ENCODE measurements at regions not wholly inside any gene's neighbourhood (a gene's known extent, or its start where the extent isn't known, plus 50 kb on each side); places are given as distances from the start of the nearest gene placed in this dataset.

DNA sequence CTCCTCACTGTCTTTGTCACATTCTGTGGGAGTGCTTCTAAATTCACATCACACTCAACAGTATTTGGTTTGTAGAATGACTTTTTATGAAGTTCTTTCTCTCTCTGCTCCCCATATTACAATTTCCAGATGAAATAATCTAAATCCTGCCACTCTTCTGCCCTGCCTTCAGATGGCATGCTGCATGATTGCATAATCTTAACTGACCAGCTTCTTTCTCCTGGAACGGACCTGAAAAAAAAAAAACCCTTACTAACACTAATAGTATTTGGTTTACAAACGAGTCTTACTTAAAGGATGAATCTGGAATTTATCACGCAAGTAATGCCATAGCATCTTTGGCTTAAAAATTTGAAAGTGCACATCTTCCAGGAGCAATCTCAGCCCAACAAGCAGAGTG is 272.3 kb downstream of the NAF1 start:
- H3K9me2 ChIP-seq (replicated peaks; ENCODE audit: low read length): no peaks in the 10 kb centered on the region
- no peaks in the 10 kb centered on the region for H3K36me3 ChIP-seq (ENCODE audit: low read depth, low read length)
- H4K20me1 ChIP-seq (ENCODE audit: low read length): no peaks in the 10 kb centered on the region
- no peaks in the 10 kb centered on the region for H3K27me3 ChIP-seq (ENCODE audit: low read length)
- no peak overlapping the region for H3K9ac ChIP-seq (ENCODE audit: low read length)
- no peak for ATAC-seq
- H3K4me2 ChIP-seq (ENCODE audit: low read length): no peak overlapping the region
- no peaks in the 10 kb centered on the region for H3K9me3 ChIP-seq (ENCODE audit: low read length)
- no TSS peak for BruUV-seq (replicated peaks)
- H3K27ac ChIP-seq (ENCODE audit: low read length): no peak overlapping the region
- H3K4me3 ChIP-seq (ENCODE audit: low read length): no peak overlapping the region
- intact Hi-C loops (cut with micrococcal nuclease): no loop called here
- no peak for DNase-seq
- ChIA-PET POLR2A (ENCODE audit: unreplicated experiment) (no interaction called here), CTCF (no interaction called here)
- no peaks in the 10 kb centered on the region for H3F3A ChIP-seq (ENCODE audit: low read length, unreplicated experiment)
- H3K4me1 ChIP-seq (ENCODE audit: insufficient read depth, low read length): peaks cover 9% of the 10 kb centered on the region
- no peaks in the 10 kb centered on the region for H3K79me2 ChIP-seq (ENCODE audit: low read length)
- TF ChIP-seq, protein P1, sequence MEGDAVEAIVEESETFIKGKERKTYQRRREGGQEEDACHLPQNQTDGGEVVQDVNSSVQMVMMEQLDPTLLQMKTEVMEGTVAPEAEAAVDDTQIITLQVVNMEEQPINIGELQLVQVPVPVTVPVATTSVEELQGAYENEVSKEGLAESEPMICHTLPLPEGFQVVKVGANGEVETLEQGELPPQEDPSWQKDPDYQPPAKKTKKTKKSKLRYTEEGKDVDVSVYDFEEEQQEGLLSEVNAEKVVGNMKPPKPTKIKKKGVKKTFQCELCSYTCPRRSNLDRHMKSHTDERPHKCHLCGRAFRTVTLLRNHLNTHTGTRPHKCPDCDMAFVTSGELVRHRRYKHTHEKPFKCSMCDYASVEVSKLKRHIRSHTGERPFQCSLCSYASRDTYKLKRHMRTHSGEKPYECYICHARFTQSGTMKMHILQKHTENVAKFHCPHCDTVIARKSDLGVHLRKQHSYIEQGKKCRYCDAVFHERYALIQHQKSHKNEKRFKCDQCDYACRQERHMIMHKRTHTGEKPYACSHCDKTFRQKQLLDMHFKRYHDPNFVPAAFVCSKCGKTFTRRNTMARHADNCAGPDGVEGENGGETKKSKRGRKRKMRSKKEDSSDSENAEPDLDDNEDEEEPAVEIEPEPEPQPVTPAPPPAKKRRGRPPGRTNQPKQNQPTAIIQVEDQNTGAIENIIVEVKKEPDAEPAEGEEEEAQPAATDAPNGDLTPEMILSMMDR (conservative IDR thresholded peaks at IDR 0.05; ENCODE audit: low read depth, low read length): no peak
- TF ChIP-seq EZH2phosphoT487 (IDR thresholded peaks at IDR 0.05; ENCODE audit: borderline replicate concordance, low read length): no peak
- no peak for TF ChIP-seq EZH2 (IDR thresholded peaks at IDR 0.05; ENCODE audit: low read length, unreplicated experiment)
- no peak overlapping the region for H2AFZ ChIP-seq (ENCODE audit: low read length)

DNA sequence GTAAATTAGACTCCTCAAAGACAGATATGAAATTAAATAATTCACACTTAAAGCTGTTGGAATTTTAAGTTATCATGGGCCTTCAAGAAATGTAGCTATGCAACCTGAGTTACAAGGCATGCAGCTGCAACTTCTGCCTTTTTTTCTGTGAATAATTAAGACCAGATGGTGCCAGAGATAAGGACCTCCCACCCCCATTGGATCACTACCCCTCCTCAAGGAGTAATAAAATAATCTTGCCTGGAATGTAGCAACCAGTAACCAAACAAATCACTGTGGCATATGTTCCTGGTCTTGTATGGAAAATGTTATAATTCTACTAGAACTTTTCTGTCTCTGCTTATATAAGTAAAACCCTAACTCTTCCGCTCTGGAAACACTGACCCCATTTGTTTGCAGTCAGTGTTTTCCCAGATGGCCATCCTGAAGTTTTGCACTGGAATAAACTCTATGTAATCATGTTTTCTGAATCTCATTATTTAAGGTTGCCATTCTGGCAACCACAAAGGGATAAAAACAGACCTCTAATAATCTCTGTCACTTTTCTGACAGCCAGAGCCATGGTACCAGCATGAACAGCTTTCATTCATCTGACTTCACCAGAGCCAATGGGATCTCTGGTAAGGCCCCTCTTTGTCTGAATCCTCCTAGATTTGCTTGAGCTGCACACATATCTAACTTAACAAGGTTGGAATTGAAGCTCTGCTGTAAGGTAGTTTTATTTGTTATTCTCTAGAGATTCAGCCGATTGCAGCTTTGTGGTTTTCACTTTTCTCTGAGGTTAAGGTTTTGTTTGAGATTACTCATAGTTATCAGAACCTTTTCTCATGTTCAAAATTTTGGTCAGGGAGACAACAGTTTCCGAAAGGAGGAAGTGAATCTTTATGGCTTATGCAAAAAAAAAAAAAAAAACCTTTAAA is 274.6 kb downstream of the NAF1 start:
- Histone ChIP-seq H3K9me2 (replicated peaks; ENCODE audit: low read length) (no peaks in the 10 kb centered on the region), H3K9me3 (ENCODE audit: low read length) (no peaks in the 10 kb centered on the region), H3K79me2 (ENCODE audit: low read length) (no peaks in the 10 kb centered on the region), H3K4me3 (ENCODE audit: low read length) (no peak overlapping the region), H3K9ac (ENCODE audit: low read length) (no peak overlapping the region), H2AFZ (ENCODE audit: low read length) (no peak overlapping the region), H3K27ac (ENCODE audit: low read length) (no peak overlapping the region), H4K20me1 (ENCODE audit: low read length) (no peaks in the 10 kb centered on the region), H3K27me3 (ENCODE audit: low read length) (no peaks in the 10 kb centered on the region), H3F3A (ENCODE audit: low read length, unreplicated experiment) (no peaks in the 10 kb centered on the region), H3K4me2 (ENCODE audit: low read length) (no peak overlapping the region), H3K36me3 (ENCODE audit: low read depth, low read length) (no peaks in the 10 kb centered on the region), H3K4me1 (ENCODE audit: insufficient read depth, low read length) (peaks cover 9% of the 10 kb centered on the region)
- TF ChIP-seq EZH2phosphoT487 (IDR thresholded peaks at IDR 0.05; ENCODE audit: borderline replicate concordance, low read length): no peak
- TF ChIP-seq, protein P1 (conservative IDR thresholded peaks at IDR 0.05; ENCODE audit: low read depth, low read length): no peak
- no TSS peak for BruUV-seq (replicated peaks)
- ChIA-PET POLR2A (ENCODE audit: unreplicated experiment) (no interaction called here), CTCF (no interaction called here)
- DNase-seq (peak; percentile 40), ATAC-seq (peak; percentile 82)
- intact Hi-C loops (cut with micrococcal nuclease): no loop called here

DNA sequence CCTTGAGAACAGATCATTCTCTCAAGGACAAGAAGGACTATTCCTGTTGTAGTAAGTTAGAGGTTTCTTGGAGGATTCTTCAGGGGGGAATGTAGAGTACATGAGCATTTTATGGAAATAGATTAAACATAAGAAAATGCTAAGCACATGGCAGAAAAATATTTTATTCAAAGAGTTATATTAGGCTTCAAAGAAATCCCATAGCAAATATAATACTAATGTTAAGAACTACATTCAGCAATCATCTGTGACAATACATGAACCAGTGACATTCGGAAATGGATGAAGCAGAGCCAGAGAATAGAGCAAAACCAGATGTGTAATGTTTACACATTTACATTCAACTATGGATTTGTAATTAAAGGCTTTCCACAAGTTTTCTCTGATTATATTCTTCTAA is 288.6 kb downstream of the NAF1 start:
- no peaks in the 10 kb centered on the region for H3F3A ChIP-seq (ENCODE audit: low read length, unreplicated experiment)
- no peaks in the 10 kb centered on the region for H3K4me1 ChIP-seq (ENCODE audit: insufficient read depth, low read length)
- H2AFZ ChIP-seq (ENCODE audit: low read length): no peak overlapping the region
- H3K27me3 ChIP-seq (ENCODE audit: low read length): no peaks in the 10 kb centered on the region
- no peaks in the 10 kb centered on the region for H3K9me2 ChIP-seq (replicated peaks; ENCODE audit: low read length)
- H4K20me1 ChIP-seq (ENCODE audit: low read length): no peaks in the 10 kb centered on the region
- no peak overlapping the region for H3K4me2 ChIP-seq (ENCODE audit: low read length)
- H3K9me3 ChIP-seq (ENCODE audit: low read length): no peaks in the 10 kb centered on the region
- no peak for TF ChIP-seq EZH2 (IDR thresholded peaks at IDR 0.05; ENCODE audit: low read length, unreplicated experiment)
- TF ChIP-seq EZH2phosphoT487 (IDR thresholded peaks at IDR 0.05; ENCODE audit: borderline replicate concordance, low read length): no peak
- TF ChIP-seq, protein P1 (conservative IDR thresholded peaks at IDR 0.05; ENCODE audit: low read depth, low read length): no peak
- no peak overlapping the region for H3K9ac ChIP-seq (ENCODE audit: low read length)
- no TSS peak for BruUV-seq (replicated peaks)
- intact Hi-C loops (cut with micrococcal nuclease): no loop called here
- no peak overlapping the region for H3K4me3 ChIP-seq (ENCODE audit: low read length)
- CTCF ChIA-PET: no interaction called here
- DNase-seq (no peak), ATAC-seq (no peak)
- no peaks in the 10 kb centered on the region for H3K79me2 ChIP-seq (ENCODE audit: low read length)
- H3K27ac ChIP-seq (ENCODE audit: low read length): no peak overlapping the region
- POLR2A ChIA-PET (ENCODE audit: unreplicated experiment): no interaction called here
- H3K36me3 ChIP-seq (ENCODE audit: low read depth, low read length): no peaks in the 10 kb centered on the region

Measured in PC-3 (cell line).